HCT116 (cell line): ENCODE measurements at regions not wholly inside any gene's neighbourhood (a gene's known extent, or its start where the extent isn't known, plus 50 kb on each side); places are given as distances from the start of the nearest gene placed in this dataset.

Experiments used
- ATAC-seq: fragments of 200-7000 bp; cut with Tn5 transposase; 2 replicates; pipeline ENCODE4 v1.9.1; 2020; ENCODE audit warnings: mild to moderate bottlenecking, moderate library complexity
- BruUV-seq: library from RNA; stranded (reverse); fragments of 400-500 nt; replicated peaks from 2 replicates; lab custom pipeline; 2021; lab: Mats Ljungman, UMichigan
- CTCF ChIA-PET: fragments of 300-600 bp; sonication (Branson Sonifier 250); formaldehyde crosslinking; loops from one replicate; lab custom pipeline; 2021; ENCODE audit warnings: antibody characterized with exemption; lab: Charles Lee
- POLR2A ChIA-PET: fragments of 300-600, 350-600 bp; sonication (Branson Sonifier 250); formaldehyde crosslinking; loops from one replicate; lab custom pipeline; 2021; ENCODE audit warnings: antibody characterized with exemption; lab: Charles Lee
- RAD21 ChIA-PET, 2 experiments: fragments of 300-600 bp; sonication (Branson Sonifier 250); formaldehyde crosslinking; loops; one replicate each; lab custom pipeline; 2023; ENCODE audit warnings: low total read pairs in 2 of 2; ENCODE audit not compliant: uncharacterized antibody in 2 of 2, unreplicated experiment in 2 of 2, low non-redundant PET in 1 of 2; lab: Charles Lee
- DNase-seq: peaks from one replicate; pipeline ENCODE4 v3.0.0-alpha.2; 2010; ENCODE audit warnings: low read depth, low spot score
- H2AFZ ChIP-seq: fragments of 200-600 bp; shearing (Covaris generic), sonication (generic); 2 replicates; pipeline ENCODE4 v1.6.1; 2017; ENCODE audit warnings: low read depth, mixed run types, mixed read lengths, antibody characterized with exemption, low read length; ENCODE audit not compliant: poor library complexity, severe bottlenecking
- H3K27ac ChIP-seq: 2 replicates; pipeline ENCODE4 v1.5.1; 2012; ENCODE audit warnings: low read depth, low read length
- H3K27me3 ChIP-seq: fragments of 200-600 bp; sonication (generic); 2 replicates; pipeline ENCODE4 v1.6.1; 2016; ENCODE audit warnings: mixed run types, low read length, mixed read lengths; ENCODE audit not compliant: insufficient read depth
- H3K36me3 ChIP-seq, 2 experiments: fragments of 200-500 bp in 1 of 2; fragments of 200-600 bp in 1 of 2; sonication (Bioruptor generic) in 1 of 2; sonication (generic) in 1 of 2; 2 replicates each; pipeline versions ENCODE4 v1.5.1 to v1.6.1; 2014 to 2016; ENCODE audit warnings: low read length in 2 of 2, inconsistent platforms in 1 of 2, mixed read lengths in 1 of 2, mixed run types in 1 of 2; ENCODE audit not compliant: insufficient read depth in 2 of 2, control insufficient read depth in 1 of 2
- H3K4me1 ChIP-seq, 2 experiments: fragments of 200-600 bp in 1 of 2; sonication (generic) in 1 of 2; 2 replicates each; pipeline versions ENCODE4 v1.5.1 to v1.6.1; 2012 to 2017; ENCODE audit warnings: low read length in 2 of 2, inconsistent platforms in 1 of 2, mild to moderate bottlenecking in 1 of 2, mixed read lengths in 1 of 2, mixed run types in 1 of 2, moderate library complexity in 1 of 2; ENCODE audit not compliant: insufficient read depth in 2 of 2, control insufficient read depth in 1 of 2
- H3K4me2 ChIP-seq: fragments of 200-600 bp; sonication (generic); 2 replicates; pipeline ENCODE4 v1.6.1; 2017; ENCODE audit warnings: mixed run types, low read length, mixed read lengths
- H3K4me3 ChIP-seq, 2 experiments: fragments of 200-600 bp in 1 of 2; sonication (generic) in 1 of 2; replicated peaks in 1 of 2; 2 replicates each; pipeline ENCODE4 v1.5.1; 2011 to 2016; ENCODE audit warnings: low read length in 2 of 2, control low read depth in 1 of 2, low read depth in 1 of 2, mild to moderate bottlenecking in 1 of 2, mixed read lengths in 1 of 2, mixed run types in 1 of 2
- H3K79me2 ChIP-seq: fragments of 200-600 bp; sonication (generic); 2 replicates; pipeline ENCODE4 v1.6.1; 2017; ENCODE audit warnings: mild to moderate bottlenecking, mixed run types, low read length, moderate library complexity, mixed read lengths; ENCODE audit not compliant: insufficient read depth
- H3K9ac ChIP-seq: fragments of 200-600 bp; sonication (generic); 2 replicates; pipeline ENCODE4 v1.6.1; 2016; ENCODE audit warnings: low read length, mixed read lengths
- H3K9me2 ChIP-seq: fragments of 200-600 bp; sonication (generic), shearing (Covaris generic); 2 replicates; pipeline ENCODE4 v1.6.1; 2017; ENCODE audit warnings: mixed run types, mild to moderate bottlenecking, moderate library complexity; ENCODE audit not compliant: insufficient read depth
- H3K9me3 ChIP-seq, 2 experiments: fragments of 200-500 bp in 1 of 2; fragments of 200-600 bp in 1 of 2; sonication (Bioruptor generic) in 1 of 2; sonication (generic) in 1 of 2; 2 replicates each; pipeline ENCODE4 v1.6.1; 2014 to 2017; ENCODE audit warnings: low read length in 2 of 2, mixed read lengths in 2 of 2, inconsistent platforms in 1 of 2, low read depth in 1 of 2, mild to moderate bottlenecking in 1 of 2, mixed run types in 1 of 2, moderate library complexity in 1 of 2; ENCODE audit not compliant: control insufficient read depth in 1 of 2, insufficient read depth in 1 of 2
- H4K20me1 ChIP-seq: fragments of 200-600 bp; sonication (generic), shearing (Covaris generic); 2 replicates; pipeline ENCODE4 v1.6.1; 2017; ENCODE audit warnings: mixed run types, mild to moderate bottlenecking, moderate library complexity; ENCODE audit not compliant: insufficient read depth
- ATF3 ChIP-seq: IDR thresholded peaks from 2 replicates; pipeline ENCODE4 v1.6.1; 2012
- CEBPB ChIP-seq: IDR thresholded peaks from 2 replicates; pipeline ENCODE4 v1.6.1; 2012; ENCODE audit warnings: low read depth
- CTCF ChIP-seq, 3 experiments: fragments of 200-600 bp in 1 of 3; sonication (generic) in 1 of 3; IDR thresholded peaks in 2 of 3; conservative IDR thresholded peaks in 1 of 3; 2 replicates each; pipeline ENCODE4 v1.5.1; 2012 to 2017; ENCODE audit warnings: low read depth in 2 of 3, low read length in 2 of 3, antibody characterized with exemption in 1 of 3, borderline replicate concordance in 1 of 3, control low read depth in 1 of 3, mild to moderate bottlenecking in 1 of 3, mixed read lengths in 1 of 3, mixed run types in 1 of 3, moderate library complexity in 1 of 3; ENCODE audit not compliant: insufficient read depth in 1 of 3
- ELF1 ChIP-seq: IDR thresholded peaks from 2 replicates; pipeline ENCODE4 v1.6.1; 2012; ENCODE audit warnings: low read depth, borderline replicate concordance
- FOSL1 ChIP-seq: IDR thresholded peaks from 2 replicates; pipeline ENCODE4 v1.6.1; 2012; ENCODE audit warnings: low read depth
- JUND ChIP-seq: IDR thresholded peaks from 2 replicates; pipeline ENCODE4 v1.6.1; 2012
- POLR2AphosphoS5 ChIP-seq: IDR thresholded peaks from 2 replicates; pipeline ENCODE4 v1.6.1; 2011; ENCODE audit warnings: mild to moderate bottlenecking, low read depth, low read length, moderate library complexity
- RAD21 ChIP-seq: IDR thresholded peaks from 2 replicates; pipeline ENCODE4 v1.6.1; 2012; ENCODE audit warnings: low read depth, mild to moderate bottlenecking
- intact Hi-C: fragments of 100-400 bp; cut with micrococcal nuclease; formaldehyde crosslinking; loops from 2 replicates; pipeline ENCODE4 v1.10.0; 2022

DNA sequence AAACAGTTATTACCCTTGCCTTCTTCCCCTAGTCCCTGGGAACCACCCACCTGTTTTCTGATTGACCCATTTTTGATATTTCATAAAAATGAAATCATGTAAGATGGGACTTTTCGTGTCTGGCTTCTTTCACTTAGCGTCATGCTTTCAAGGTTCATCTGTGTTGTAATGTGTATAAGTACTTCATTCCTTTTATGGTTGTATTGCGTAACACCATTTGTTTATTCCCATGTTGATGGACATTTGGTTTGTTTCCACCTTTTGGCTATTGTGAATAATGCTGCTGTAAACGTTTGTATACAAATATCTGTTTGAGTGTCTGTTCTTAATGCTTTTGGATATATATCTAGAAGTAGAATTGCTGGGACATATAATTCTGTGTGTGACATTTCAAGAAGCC is 650.1 kb upstream of the COX7C start:
- intact Hi-C loops, result no loop called here
- Histone ChIP-seq H3K9me2 (no peaks in the 10 kb centered on the region), H3K27me3 (no peaks in the 10 kb centered on the region), H3K9me3 (no peaks in the 10 kb centered on the region), H4K20me1 (no peaks in the 10 kb centered on the region), H3K79me2 (no peaks in the 10 kb centered on the region), H3K4me3 (no peak overlapping the region), H3K4me2 (no peak overlapping the region), H3K4me1 (no peaks in the 10 kb centered on the region), H3K9ac (no peak overlapping the region), H3K27ac (no peak overlapping the region), H3K36me3 (no peaks in the 10 kb centered on the region), H2AFZ (no peak overlapping the region)
- ChIA-PET CTCF (no interaction called here), POLR2A (no interaction called here), RAD21 (no interaction called here)
- no peak for TF ChIP-seq POLR2AphosphoS5
- TF ChIP-seq ATF3, result no peak
- TF ChIP-seq JUND, result no peak
- TF ChIP-seq CEBPB, result 0 out of 2 replicates have a peak, but pooled peaks have one; percentile 21
- no peak for TF ChIP-seq FOSL1
- TF ChIP-seq CTCF (IDR thresholded peaks at IDR 0.05 in 2 of 3, conservative IDR thresholded peaks at IDR 0.05 in 1 of 3; ENCODE audit: borderline replicate concordance in 1 of 3, insufficient read depth in 1 of 3, low read depth in 2 of 3, low read length in 2 of 3), result no peak
- BruUV-seq, result no TSS peak
- DNase-seq (no peak), ATAC-seq (no peak)

DNA sequence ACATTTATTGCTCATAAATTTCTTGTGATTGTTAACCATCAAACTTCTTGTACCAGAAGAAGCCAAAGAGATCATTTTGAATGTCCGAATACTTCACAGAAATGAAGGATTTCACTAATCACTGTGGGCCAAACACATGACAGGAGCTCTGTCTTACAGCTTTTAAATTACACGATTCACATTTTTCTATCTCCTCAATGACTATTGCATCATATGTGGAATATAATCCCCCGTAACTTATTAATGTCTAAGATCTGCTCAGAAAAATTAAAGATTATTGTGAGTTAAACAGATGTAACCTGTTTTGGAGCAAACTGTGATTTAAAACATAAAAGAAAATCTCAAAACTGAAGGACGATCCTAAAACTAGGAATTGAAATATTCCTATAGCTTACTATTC is 645.2 kb upstream of the COX7C start:
- POLR2A ChIA-PET, result no interaction called here
- Histone ChIP-seq H3K27ac (no peak overlapping the region), H3K9ac (no peak overlapping the region), H2AFZ (no peak overlapping the region), H3K36me3 (no peaks in the 10 kb centered on the region), H3K4me3 (no peak overlapping the region)
- intact Hi-C loops, result no loop called here
- RAD21 ChIA-PET, result no interaction called here
- CTCF ChIA-PET, result no interaction called here
- TF ChIP-seq ELF1 (no peak), RAD21 (no peak), POLR2AphosphoS5 (no peak), JUND (no peak)
- TF ChIP-seq, all 23 proteins: peak for 0
- ATAC-seq (no peak), DNase-seq (no peak)
- Histone ChIP-seq H3K27me3 (no peaks in the 10 kb centered on the region), H3K4me2 (no peak overlapping the region), H3K4me1 (no peaks in the 10 kb centered on the region), H3K79me2 (no peaks in the 10 kb centered on the region), H3K9me2 (no peaks in the 10 kb centered on the region), H3K9me3 (no peaks in the 10 kb centered on the region), H4K20me1 (no peaks in the 10 kb centered on the region)
- BruUV-seq, result no TSS peak
